ENCODE measurements at regions not wholly inside any gene's neighbourhood (a gene's known extent, or its start where the extent isn't known, plus 50 kb on each side); places are given as distances from the start of the nearest gene placed in this dataset.

- H3K9me3 ChIP-seq (ENCODE audit: control insufficient read depth, insufficient read depth, low read length) = no peaks in the 10 kb centered on the region; the same call in 1 of the 2 replicates
- H3K27ac ChIP-seq (ENCODE audit: low read depth, low read length) = no peak overlapping the region
- H3K9ac ChIP-seq (ENCODE audit: low read depth, low read length) = no peak overlapping the region
- no peaks in the 10 kb centered on the region for H3K36me3 ChIP-seq (ENCODE audit: control insufficient read depth, insufficient read depth, low read length)
- H3K4me3 ChIP-seq (ENCODE audit: low read depth, low read length) = no peak overlapping the region
- H3K4me1 ChIP-seq (ENCODE audit: control insufficient read depth, insufficient read depth, low read length) = peaks cover 20% of the 10 kb centered on the region
- no peaks in the 10 kb centered on the region for H3K27me3 ChIP-seq (ENCODE audit: control insufficient read depth, insufficient read depth, low read length)
Measured at GRCh38 chr1:115218699-115219098, 119.3 kb downstream of the NGF start.

- no peaks in the 10 kb centered on the region for H3K27me3 ChIP-seq (ENCODE audit: control insufficient read depth, insufficient read depth, low read length)
- H3K4me3 ChIP-seq (ENCODE audit: low read depth, low read length) = no peak overlapping the region
- no peak overlapping the region for H3K9ac ChIP-seq (ENCODE audit: low read depth, low read length)
- no peaks in the 10 kb centered on the region for H3K36me3 ChIP-seq (ENCODE audit: control insufficient read depth, insufficient read depth, low read length)
- no peak overlapping the region for H3K27ac ChIP-seq (ENCODE audit: low read depth, low read length)
- H3K4me1 ChIP-seq (ENCODE audit: control insufficient read depth, insufficient read depth, low read length) = peaks cover 20% of the 10 kb centered on the region
- no peaks in the 10 kb centered on the region; the same call in 1 of the 2 replicates for H3K9me3 ChIP-seq (ENCODE audit: control insufficient read depth, insufficient read depth, low read length)
Measured at GRCh38 chr1:115218034-115218405, 120.0 kb downstream of the NGF start.

- Histone ChIP-seq H3K9me3 (ENCODE audit: control insufficient read depth, insufficient read depth, low read length) (no peaks in the 10 kb centered on the region; the same call in 1 of the 2 replicates), H3K36me3 (ENCODE audit: control insufficient read depth, insufficient read depth, low read length) (no peaks in the 10 kb centered on the region), H3K27ac (ENCODE audit: low read depth, low read length) (no peak overlapping the region), H3K9ac (ENCODE audit: low read depth, low read length) (no peak overlapping the region), H3K27me3 (ENCODE audit: control insufficient read depth, insufficient read depth, low read length) (no peaks in the 10 kb centered on the region), H3K4me3 (ENCODE audit: low read depth, low read length) (no peak overlapping the region), H3K4me1 (ENCODE audit: control insufficient read depth, insufficient read depth, low read length) (peaks cover 20% of the 10 kb centered on the region)
Measured at GRCh38 chr1:115217150-115218033, 120.7 kb downstream of the NGF start.

GRCh38 chr1:115215703-115216521 is 122.1 kb downstream of the NGF start:
- Histone ChIP-seq H3K9me3 (ENCODE audit: control insufficient read depth, insufficient read depth, low read length) (no peaks in the 10 kb centered on the region), H3K36me3 (ENCODE audit: control insufficient read depth, insufficient read depth, low read length) (no peaks in the 10 kb centered on the region)

GRCh38 chr1:115215110-115215509 is 122.9 kb downstream of the NGF start:
- Histone ChIP-seq H3K4me3 (ENCODE audit: low read depth, low read length) (no peak overlapping the region), H3K27ac (ENCODE audit: low read depth, low read length) (no peak overlapping the region), H3K27me3 (ENCODE audit: control insufficient read depth, insufficient read depth, low read length) (no peaks in the 10 kb centered on the region), H3K36me3 (ENCODE audit: control insufficient read depth, insufficient read depth, low read length) (no peaks in the 10 kb centered on the region), H3K9ac (ENCODE audit: low read depth, low read length) (no peak overlapping the region), H3K4me1 (ENCODE audit: control insufficient read depth, insufficient read depth, low read length) (peaks cover 7% of the 10 kb centered on the region), H3K9me3 (ENCODE audit: control insufficient read depth, insufficient read depth, low read length) (no peaks in the 10 kb centered on the region)

More at GRCh38 chr1:115215703-115216521, 122.1 kb downstream of the NGF start:
- Histone ChIP-seq H3K27ac (ENCODE audit: low read depth, low read length) (no peak overlapping the region), H3K4me1 (ENCODE audit: control insufficient read depth, insufficient read depth, low read length) (peaks cover 14% of the 10 kb centered on the region), H3K9ac (ENCODE audit: low read depth, low read length) (no peak overlapping the region), H3K27me3 (ENCODE audit: control insufficient read depth, insufficient read depth, low read length) (no peaks in the 10 kb centered on the region), H3K4me3 (ENCODE audit: low read depth, low read length) (no peak overlapping the region)

- Histone ChIP-seq H3K4me1 (ENCODE audit: control insufficient read depth, insufficient read depth, low read length) (no peaks in the 10 kb centered on the region), H3K27ac (ENCODE audit: low read depth, low read length) (no peak overlapping the region), H3K27me3 (ENCODE audit: control insufficient read depth, insufficient read depth, low read length) (no peaks in the 10 kb centered on the region), H3K9me3 (ENCODE audit: control insufficient read depth, insufficient read depth, low read length) (no peaks in the 10 kb centered on the region), H3K9ac (ENCODE audit: low read depth, low read length) (no peak overlapping the region), H3K36me3 (ENCODE audit: control insufficient read depth, insufficient read depth, low read length) (no peaks in the 10 kb centered on the region), H3K4me3 (ENCODE audit: low read depth, low read length) (no peak overlapping the region)
Measured at GRCh38 chr1:115214098-115214497, 124.0 kb downstream of the NGF start.

GRCh38 chr1:115213130-115213529 is 123.8 kb upstream of the TSPAN2 start:
- Histone ChIP-seq H3K4me1 (ENCODE audit: control insufficient read depth, insufficient read depth, low read length) (no peaks in the 10 kb centered on the region), H3K9ac (ENCODE audit: low read depth, low read length) (no peak overlapping the region), H3K36me3 (ENCODE audit: control insufficient read depth, insufficient read depth, low read length) (no peaks in the 10 kb centered on the region), H3K27ac (ENCODE audit: low read depth, low read length) (no peak overlapping the region), H3K9me3 (ENCODE audit: control insufficient read depth, insufficient read depth, low read length) (no peaks in the 10 kb centered on the region), H3K4me3 (ENCODE audit: low read depth, low read length) (no peak overlapping the region), H3K27me3 (ENCODE audit: control insufficient read depth, insufficient read depth, low read length) (no peaks in the 10 kb centered on the region)

GRCh38 chr1:115211071-115211745 is 121.9 kb upstream of the TSPAN2 start:
- Histone ChIP-seq H3K36me3 (ENCODE audit: control insufficient read depth, insufficient read depth, low read length) (no peaks in the 10 kb centered on the region), H3K4me3 (ENCODE audit: low read depth, low read length) (no peak overlapping the region), H3K9me3 (ENCODE audit: control insufficient read depth, insufficient read depth, low read length) (no peaks in the 10 kb centered on the region), H3K9ac (ENCODE audit: low read depth, low read length) (no peak overlapping the region), H3K4me1 (ENCODE audit: control insufficient read depth, insufficient read depth, low read length) (no peaks in the 10 kb centered on the region), H3K27ac (ENCODE audit: low read depth, low read length) (no peak overlapping the region), H3K27me3 (ENCODE audit: control insufficient read depth, insufficient read depth, low read length) (no peaks in the 10 kb centered on the region)

- H3K4me3 ChIP-seq (ENCODE audit: low read depth, low read length) = no peak overlapping the region
- H3K4me1 ChIP-seq (ENCODE audit: control insufficient read depth, insufficient read depth, low read length) = no peaks in the 10 kb centered on the region
- no peaks in the 10 kb centered on the region for H3K9me3 ChIP-seq (ENCODE audit: control insufficient read depth, insufficient read depth, low read length)
- no peak overlapping the region for H3K9ac ChIP-seq (ENCODE audit: low read depth, low read length)
- no peak overlapping the region for H3K27ac ChIP-seq (ENCODE audit: low read depth, low read length)
- no peaks in the 10 kb centered on the region for H3K36me3 ChIP-seq (ENCODE audit: control insufficient read depth, insufficient read depth, low read length)
- no peaks in the 10 kb centered on the region for H3K27me3 ChIP-seq (ENCODE audit: control insufficient read depth, insufficient read depth, low read length)
Measured at GRCh38 chr1:115210302-115210711, 121.0 kb upstream of the TSPAN2 start.

GRCh38 chr1:115204513-115204912 is 115.2 kb upstream of the TSPAN2 start:
- Histone ChIP-seq H3K4me1 (ENCODE audit: control insufficient read depth, insufficient read depth, low read length) (no peaks in the 10 kb centered on the region), H3K9ac (ENCODE audit: low read depth, low read length) (no peak overlapping the region), H3K27me3 (ENCODE audit: control insufficient read depth, insufficient read depth, low read length) (no peaks in the 10 kb centered on the region), H3K9me3 (ENCODE audit: control insufficient read depth, insufficient read depth, low read length) (no peaks in the 10 kb centered on the region), H3K36me3 (ENCODE audit: control insufficient read depth, insufficient read depth, low read length) (no peaks in the 10 kb centered on the region), H3K27ac (ENCODE audit: low read depth, low read length) (no peak overlapping the region), H3K4me3 (ENCODE audit: low read depth, low read length) (no peak overlapping the region)
